ENCODE measurements at regions not wholly inside any gene's neighbourhood (a gene's known extent, or its start where the extent isn't known, plus 50 kb on each side); places are given as distances from the start of the nearest gene placed in this dataset.

- no peak for DNase-seq (ENCODE audit: low read depth, low spot score)
Observed at GRCh38 chr22:48342732-48343131, 1484.9 kb downstream of the BRD1 start.

GRCh38 chr22:48342016-48342415 lies 1485.7 kb downstream of the BRD1 start:
- DNase-seq (ENCODE audit: low read depth, low spot score) = no peak

GRCh38 chr22:48340727-48341709 lies 1486.7 kb downstream of the BRD1 start:
- no peak for DNase-seq (ENCODE audit: low read depth, low spot score)

- DNase-seq (ENCODE audit: low read depth, low spot score) = no peak
Observed at GRCh38 chr22:48340191-48340590, 1487.5 kb downstream of the BRD1 start.

DNA sequence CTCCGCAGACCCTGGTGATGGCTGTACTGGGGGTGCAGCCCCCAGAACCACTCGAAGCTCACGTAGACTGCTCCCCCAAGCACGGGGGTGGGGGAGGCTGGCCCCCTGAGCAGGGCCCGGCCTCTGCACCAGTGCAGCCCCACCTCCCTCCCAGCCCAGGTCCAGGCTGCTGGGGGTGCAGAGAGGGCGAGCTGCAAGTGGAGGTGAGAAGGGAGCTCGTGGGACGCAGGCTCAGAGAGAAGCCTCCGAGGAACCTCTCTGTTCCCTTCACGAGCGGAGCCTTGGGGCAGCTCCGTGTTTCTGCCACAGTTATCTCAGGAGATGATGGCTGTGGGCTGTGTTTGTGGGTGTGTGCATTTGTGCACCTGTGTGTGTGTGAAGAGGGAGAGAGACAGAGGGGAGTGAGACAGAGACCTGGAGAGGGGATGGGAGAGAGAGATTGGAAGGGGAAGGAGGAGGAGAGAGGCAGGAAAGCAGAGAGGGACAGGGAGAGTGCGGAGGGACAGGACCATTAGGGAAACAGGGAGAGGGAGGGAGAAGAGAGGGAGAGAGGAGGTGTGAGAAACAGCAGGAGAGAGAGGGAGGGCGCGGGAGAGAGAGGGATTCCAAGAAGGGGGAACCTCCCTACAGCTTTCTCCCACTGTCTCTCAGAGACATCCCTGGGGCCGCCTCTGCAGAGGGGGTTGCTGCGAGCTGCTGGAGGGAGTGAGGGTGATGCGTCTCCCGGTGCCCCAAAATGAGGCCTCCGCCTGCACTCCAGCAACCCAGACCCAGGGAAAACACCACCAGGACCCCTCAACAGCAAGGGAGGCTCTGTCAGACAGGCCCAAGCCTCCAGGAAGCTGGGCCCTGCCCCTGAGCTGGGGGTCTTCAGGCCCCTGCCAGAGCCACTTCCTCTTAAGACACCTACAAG lies 1488.6 kb downstream of the BRD1 start:
- no peak for DNase-seq (ENCODE audit: low read depth, low spot score)

- DNase-seq (ENCODE audit: low read depth, low spot score) = no peak
Observed at GRCh38 chr22:48337957-48338792, 1489.5 kb downstream of the BRD1 start.

DNA sequence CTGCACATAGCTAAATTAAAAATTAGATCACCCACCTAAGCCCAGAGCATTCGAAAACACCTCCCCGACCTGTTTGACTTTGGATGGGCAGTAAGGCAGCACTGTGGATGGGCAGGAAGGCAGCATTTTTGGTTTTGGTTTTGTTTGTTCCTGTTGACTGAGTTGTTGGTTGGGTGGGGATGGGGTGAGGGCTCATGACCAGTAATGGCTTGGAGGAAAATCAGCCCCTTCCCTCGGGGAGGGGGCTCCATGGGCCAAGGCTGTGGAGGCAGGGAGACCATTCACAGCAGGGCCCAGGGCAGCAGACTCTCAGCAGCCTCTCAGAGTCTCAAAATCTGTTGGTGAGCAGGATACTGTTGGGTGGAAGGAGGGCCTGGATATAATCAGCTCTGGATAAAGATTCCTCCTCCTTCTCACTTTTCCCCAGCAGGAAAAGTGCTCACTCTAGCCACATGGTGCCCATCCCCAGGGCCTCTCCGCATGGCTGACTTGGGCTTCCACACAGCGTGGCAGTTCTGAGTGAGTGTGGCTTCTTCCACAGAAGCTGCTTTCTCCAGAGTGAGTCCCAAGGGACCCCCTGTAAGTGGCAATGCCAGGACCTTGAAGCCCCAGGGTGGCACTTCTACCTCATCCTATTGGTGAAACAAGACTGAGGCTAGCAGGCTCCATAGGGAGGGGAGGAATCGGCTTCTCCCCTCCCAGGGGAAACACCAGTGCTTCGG lies 1491.2 kb downstream of the BRD1 start:
- DNase-seq (ENCODE audit: low read depth, low spot score) = no peak

DNA sequence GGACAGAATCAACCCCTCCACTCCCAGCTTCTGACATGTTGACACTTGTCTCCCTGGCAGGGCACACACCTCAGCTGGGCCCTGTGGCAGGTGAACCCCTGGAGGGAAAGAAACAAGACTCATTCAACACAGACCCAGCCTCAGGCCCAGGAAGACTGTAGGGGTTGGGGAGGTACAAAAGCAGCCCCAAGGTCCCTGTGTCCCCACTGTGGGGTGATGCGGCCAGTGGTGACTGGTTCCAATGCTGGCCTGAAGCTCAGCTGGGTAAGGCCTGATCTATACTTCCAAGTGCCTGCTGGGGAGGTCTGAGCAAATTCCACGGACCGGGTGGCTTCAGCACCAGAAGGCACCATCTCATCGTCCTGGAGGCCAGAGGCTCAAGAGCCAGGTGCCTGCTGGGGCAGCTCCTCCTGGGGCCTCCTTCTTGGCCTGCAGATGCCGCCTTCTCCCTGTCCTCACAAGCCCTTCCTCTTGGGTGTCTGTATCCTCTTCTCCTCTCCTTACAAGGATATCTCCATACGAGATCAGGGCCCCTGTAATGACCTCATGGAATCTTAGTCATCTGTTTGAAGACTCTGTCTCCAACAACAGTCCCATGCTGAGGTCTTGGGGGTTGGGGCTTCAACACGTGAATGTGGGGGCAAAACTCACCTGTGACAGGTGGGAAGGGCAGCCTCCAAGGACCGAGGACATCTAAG lies 1492.1 kb downstream of the BRD1 start:
- DNase-seq (ENCODE audit: low read depth, low spot score) = no peak

DNA sequence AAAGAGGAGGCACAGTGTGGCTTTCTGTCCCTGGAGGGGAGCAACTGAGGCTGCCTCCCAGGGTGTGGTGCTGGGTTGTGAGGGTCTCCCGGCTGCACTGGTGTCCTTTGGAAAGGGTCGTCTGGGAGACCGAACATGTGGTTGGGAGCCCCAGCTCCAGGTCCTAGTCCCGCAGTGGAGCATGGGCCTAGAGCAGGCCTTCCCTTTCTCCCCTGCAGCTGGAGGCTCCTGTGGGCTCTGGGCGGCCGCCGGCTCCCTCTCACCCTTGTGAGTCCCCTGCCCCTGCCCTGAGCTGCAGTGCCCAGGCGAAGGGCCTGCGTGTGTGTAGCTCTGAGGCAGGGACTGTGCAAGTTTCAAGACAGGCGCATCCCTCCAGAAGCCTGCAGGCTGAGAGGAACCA lies 1492.7 kb downstream of the BRD1 start:
- DNase-seq (ENCODE audit: low read depth, low spot score) = no peak

DNA sequence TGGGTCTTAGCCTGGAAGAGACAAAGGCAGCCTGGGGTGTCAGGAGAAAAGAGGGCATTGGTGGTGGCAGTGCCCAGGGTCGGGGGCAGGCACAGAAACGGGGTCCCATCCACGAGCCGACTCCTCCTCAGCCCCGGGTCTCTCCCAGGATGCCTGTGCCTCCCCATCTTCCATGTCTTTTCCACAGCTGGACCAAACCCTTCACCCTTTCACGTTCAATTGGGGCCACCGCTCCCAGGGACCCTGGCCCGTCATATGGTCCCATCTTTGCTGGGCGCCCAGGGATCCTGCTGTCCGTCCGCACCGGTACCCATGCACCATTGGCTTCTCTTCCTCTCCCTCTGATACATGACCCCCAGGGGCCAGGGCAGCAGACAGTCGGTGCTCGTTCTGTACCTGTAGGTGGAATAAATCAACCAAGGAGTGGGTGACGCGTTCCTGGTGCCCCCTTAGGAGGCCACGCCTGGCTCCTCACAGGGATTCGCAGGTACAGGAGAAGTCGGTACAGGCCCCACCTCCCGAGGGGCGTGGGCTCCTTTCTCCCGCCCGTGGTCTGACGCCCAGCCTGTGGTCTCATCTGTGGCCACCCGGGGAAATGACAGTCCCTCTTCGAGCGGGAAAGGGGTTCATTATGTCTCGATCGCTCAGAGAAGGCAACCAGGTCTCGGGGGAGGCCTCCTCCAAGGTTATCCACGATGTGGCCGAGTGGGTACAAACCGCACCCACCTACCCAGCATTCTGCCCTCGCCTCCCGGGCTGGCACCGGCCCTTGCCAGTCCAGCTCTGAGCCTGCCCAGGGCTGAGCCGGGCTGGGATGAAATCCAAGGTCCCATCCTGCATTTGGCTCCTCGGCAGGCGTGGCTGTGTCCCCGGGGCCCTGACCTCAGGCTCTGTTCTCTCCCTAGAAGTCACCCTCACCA lies 1493.6 kb downstream of the BRD1 start:
- no peak for DNase-seq (ENCODE audit: low read depth, low spot score)

GRCh38 chr22:48333323-48333763 lies 1494.3 kb downstream of the BRD1 start:
- DNase-seq (ENCODE audit: low read depth, low spot score) = no peak

DNA sequence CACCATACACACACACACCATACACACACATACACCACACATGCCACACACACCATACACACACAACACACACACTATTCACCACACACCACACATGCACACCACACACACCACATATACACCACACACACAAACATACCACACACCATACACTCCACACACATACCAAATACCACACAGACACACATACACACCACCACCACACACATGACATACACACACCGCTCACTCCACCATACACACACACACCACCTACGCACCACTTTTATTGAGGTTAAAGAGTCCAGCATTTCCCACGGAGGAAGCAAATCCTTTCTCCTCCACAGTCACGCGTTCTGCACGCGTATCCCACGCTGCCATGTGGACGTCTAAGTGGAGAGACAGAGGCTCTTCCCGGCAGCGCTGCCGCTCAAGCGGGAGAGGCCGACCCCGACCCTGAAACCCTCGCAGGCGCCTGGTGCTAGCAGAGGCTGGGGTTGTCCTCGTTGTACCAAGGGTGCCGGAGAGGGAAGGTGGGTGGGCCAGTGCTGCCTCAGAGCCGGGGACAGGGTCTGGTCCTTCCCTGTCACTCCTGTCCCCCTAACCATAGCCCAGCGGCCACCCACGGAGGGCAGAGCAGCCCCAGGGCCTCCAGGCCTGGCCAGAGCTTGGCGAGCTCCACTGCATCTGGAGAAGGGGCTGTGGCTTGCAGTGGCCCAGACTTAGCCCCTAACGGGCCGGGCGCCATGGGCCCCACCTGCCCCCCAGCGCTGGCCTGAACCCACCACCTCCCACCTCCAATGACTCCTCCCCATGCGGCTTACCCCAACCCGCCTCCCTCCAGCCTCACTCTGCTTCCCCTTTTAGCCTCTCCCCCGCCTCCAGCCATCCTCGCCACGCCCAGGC lies 1495.0 kb downstream of the BRD1 start:
- no peak for DNase-seq (ENCODE audit: low read depth, low spot score)

- DNase-seq (ENCODE audit: low read depth, low spot score) = no peak
Observed at GRCh38 chr22:48331691-48332220, 1495.9 kb downstream of the BRD1 start.

GRCh38 chr22:48331266-48331665 lies 1496.4 kb downstream of the BRD1 start:
- DNase-seq (ENCODE audit: low read depth, low spot score) = no peak

- DNase-seq (ENCODE audit: low read depth, low spot score) = no peak
Observed at GRCh38 chr22:48327721-48328120, 1500.0 kb downstream of the BRD1 start.

DNA sequence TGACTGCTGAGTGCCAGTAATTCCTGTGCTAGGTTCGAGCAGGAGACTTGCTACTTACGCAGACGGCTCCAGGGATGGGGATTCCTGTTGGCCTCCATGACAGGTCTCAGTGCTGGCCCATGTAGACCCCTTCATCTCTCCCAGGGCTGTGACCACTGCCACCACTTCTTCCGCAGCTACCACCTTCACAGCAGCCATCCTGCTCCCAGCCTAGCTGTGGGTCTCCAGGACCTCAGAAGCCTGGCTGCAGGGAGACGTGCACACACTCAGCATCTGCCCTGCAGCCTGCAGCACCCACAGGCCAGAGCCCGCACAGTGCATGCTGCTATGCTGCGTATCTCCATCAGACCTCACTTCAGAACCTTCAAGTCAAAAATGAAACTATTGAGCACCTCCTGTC lies 1503.9 kb downstream of the BRD1 start:
- no peak for DNase-seq (ENCODE audit: low read depth, low spot score)

DNA sequence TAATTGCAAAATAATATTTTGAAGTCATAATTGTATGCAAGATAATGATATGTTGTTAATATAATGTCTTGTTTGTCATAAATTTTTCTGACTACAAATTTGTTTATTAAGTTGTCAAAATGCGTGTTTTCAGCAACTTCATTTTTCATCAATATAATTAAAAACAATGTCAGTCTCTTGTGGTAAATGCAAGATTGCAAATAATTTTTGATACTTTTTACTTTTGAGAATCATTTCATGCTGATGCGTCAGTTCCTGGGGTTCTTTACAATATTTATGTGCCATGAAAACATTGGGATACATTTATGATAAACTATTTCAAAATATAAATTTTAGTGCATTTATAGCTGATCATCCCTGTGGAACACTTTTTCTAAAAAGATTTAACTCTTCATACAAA lies 1504.8 kb downstream of the BRD1 start:
- DNase-seq (ENCODE audit: low read depth, low spot score) = no peak
